IMR-90 (cell line): ENCODE measurements at regions not wholly inside any gene's neighbourhood (a gene's known extent, or its start where the extent isn't known, plus 50 kb on each side); places are given as distances from the start of the nearest gene placed in this dataset.

Experiments used
- ATAC-seq: fragments of 200-7000 bp; cut with Tn5 transposase; 2 replicates; pipeline ENCODE4 v1.9.1; 2020; ENCODE audit warnings: low read depth, mild to moderate bottlenecking, moderate library complexity
- BruUV-seq: library from RNA; stranded (reverse); fragments of 400-500 nt; replicated peaks from 2 replicates; lab custom pipeline; 2021; lab: Mats Ljungman, UMichigan
- CTCF ChIA-PET: fragments of 300-600 bp; formaldehyde crosslinking; extraction: SDS; loops from one replicate; lab custom pipeline; 2021; ENCODE audit warnings: antibody characterized with exemption; lab: Yijun Ruan, JAX
- POLR2A ChIA-PET: fragments of 300-600 bp; sonication (Branson Sonifier 250); formaldehyde crosslinking; loops from one replicate; lab custom pipeline; 2022; ENCODE audit warnings: antibody characterized with exemption; ENCODE audit not compliant: unreplicated experiment; lab: Charles Lee
- DNase-seq: peaks from one replicate; pipeline ENCODE4 v3.0.0; 2013
- H2AFZ ChIP-seq: replicated peaks from 2 replicates; pipeline ENCODE3; 2013; ENCODE audit warnings: low read length, mild to moderate bottlenecking; ENCODE audit not compliant: poor library complexity
- H2AK5ac ChIP-seq: 2 replicates; pipeline ENCODE4 v1.6.1; 2013; ENCODE audit warnings: low read depth, low read length, inconsistent platforms
- H2AK9ac ChIP-seq: replicated peaks from 2 replicates; pipeline ENCODE3; 2013; ENCODE audit warnings: mild to moderate bottlenecking, low read depth, low read length, moderate library complexity; ENCODE audit not compliant: poor library complexity
- H2BK120ac ChIP-seq: 2 replicates; pipeline ENCODE4 v1.6.1; 2013; ENCODE audit warnings: low read depth, low read length, inconsistent platforms
- H2BK15ac ChIP-seq: 3 replicates; pipeline ENCODE4 v1.6.1; 2013; ENCODE audit warnings: low read depth, low read length, inconsistent platforms
- H2BK20ac ChIP-seq: 2 replicates; pipeline ENCODE4 v1.6.1; 2013; ENCODE audit warnings: low read depth, mild to moderate bottlenecking, inconsistent platforms, low read length, moderate library complexity
- H2BK5ac ChIP-seq: 2 replicates; pipeline ENCODE4 v1.6.1; 2013; ENCODE audit warnings: mild to moderate bottlenecking, low read depth, low read length, inconsistent platforms; ENCODE audit not compliant: poor library complexity, severe bottlenecking
- H3K14ac ChIP-seq: replicated peaks from 2 replicates; pipeline ENCODE4 v1.6.1; 2013; ENCODE audit warnings: low read depth, low read length, inconsistent platforms
- H3K18ac ChIP-seq: 2 replicates; pipeline ENCODE4 v1.6.1; 2013; ENCODE audit warnings: low read depth, low read length, control low read depth
- H3K23ac ChIP-seq: 2 replicates; pipeline ENCODE4 v1.6.1; 2013; ENCODE audit warnings: low read depth, low read length, inconsistent platforms
- H3K27ac ChIP-seq: 2 replicates; pipeline ENCODE4 v1.5.1; 2013; ENCODE audit warnings: mild to moderate bottlenecking, control low read depth, low read length; ENCODE audit not compliant: insufficient read depth
- H3K27me3 ChIP-seq: 2 replicates; pipeline ENCODE4 v1.6.1; 2013; ENCODE audit warnings: low read length; ENCODE audit not compliant: control insufficient read depth, insufficient read depth
- H3K36me3 ChIP-seq: 2 replicates; pipeline ENCODE4 v1.6.1; 2013; ENCODE audit warnings: low read length, mixed read lengths; ENCODE audit not compliant: control insufficient read depth, insufficient read depth
- H3K4ac ChIP-seq: 2 replicates; pipeline ENCODE4 v1.6.1; 2013; ENCODE audit warnings: low read depth, low read length, inconsistent platforms
- H3K4me1 ChIP-seq: 2 replicates; pipeline ENCODE4 v1.6.1; 2013; ENCODE audit warnings: low read length, mixed read lengths; ENCODE audit not compliant: control insufficient read depth, insufficient read depth
- H3K4me2 ChIP-seq: 2 replicates; pipeline ENCODE4 v1.6.1; 2013; ENCODE audit warnings: low read depth, mild to moderate bottlenecking, control low read depth, low read length, moderate library complexity
- H3K4me3 ChIP-seq: 2 replicates; pipeline ENCODE4 v1.5.1; 2013; ENCODE audit warnings: low read depth, mild to moderate bottlenecking, control low read depth, low read length, moderate library complexity; ENCODE audit not compliant: insufficient read depth
- H3K56ac ChIP-seq: 2 replicates; pipeline ENCODE4 v1.6.1; 2013; ENCODE audit warnings: low read length, inconsistent platforms; ENCODE audit not compliant: insufficient read depth; ENCODE audit errors: extremely low read depth
- H3K79me1 ChIP-seq, 2 experiments: 2 replicates each; pipeline ENCODE4 v1.6.1; 2013; ENCODE audit warnings: low read length in 2 of 2, inconsistent platforms in 1 of 2, low read depth in 1 of 2
- H3K9ac ChIP-seq: 2 replicates; pipeline ENCODE4 v1.6.1; 2013; ENCODE audit warnings: low read depth, low read length, control low read depth
- H3K9me1 ChIP-seq: 2 replicates; pipeline ENCODE4 v1.6.1; 2013; ENCODE audit warnings: low read length, inconsistent platforms; ENCODE audit not compliant: insufficient read depth
- H3K9me3 ChIP-seq: 2 replicates; pipeline ENCODE4 v1.6.1; 2013; ENCODE audit warnings: low read length; ENCODE audit not compliant: control insufficient read depth, insufficient read depth
- H4K20me1 ChIP-seq: 2 replicates; pipeline ENCODE4 v1.6.1; 2013; ENCODE audit warnings: low read length, inconsistent platforms; ENCODE audit not compliant: insufficient read depth
- H4K5ac ChIP-seq: 2 replicates; pipeline ENCODE4 v1.6.1; 2013; ENCODE audit warnings: mild to moderate bottlenecking, low read depth, low read length, control low read depth
- H4K8ac ChIP-seq, 2 experiments: 2 replicates each; pipeline ENCODE4 v1.6.1; 2013; ENCODE audit warnings: low read depth in 2 of 2, low read length in 2 of 2, control low read depth in 1 of 2, inconsistent platforms in 1 of 2
- H4K91ac ChIP-seq: 2 replicates; pipeline ENCODE4 v1.6.1; 2013; ENCODE audit warnings: low read depth, low read length, inconsistent platforms; ENCODE audit not compliant: insufficient read depth
- CEBPB ChIP-seq: IDR thresholded peaks from 2 replicates; pipeline ENCODE4 v1.6.1; 2012; ENCODE audit warnings: low read depth, low read length, improper control_type of control experiment
- CHD1 ChIP-seq: IDR thresholded peaks from 2 replicates; pipeline ENCODE4 v1.6.1; 2012; ENCODE audit warnings: low read depth, low read length, improper control_type of control experiment
- SMC3 ChIP-seq: fragments of 150-350 bp; IDR thresholded peaks from 2 replicates; pipeline ENCODE4 v1.6.1; 2016; ENCODE audit warnings: low read depth, mild to moderate bottlenecking, antibody characterized with exemption, low read length, moderate library complexity
- WGBS, 2 experiments: methylation state at CpG; one replicate each; pipeline versions ENCODE4 v1.1.5 to v1.1.7; 2013; ENCODE audit warnings: missing lambda C conversion rate in 2 of 2; ENCODE audit not compliant: insufficient read length in 1 of 2; ENCODE audit errors: extremely low coverage in 2 of 2; 5-methylcytosine and 5-hydroxymethylcytosine counted together
- dilution Hi-C: fragments of 300-500 bp; cut with HindIII; formaldehyde crosslinking; loops from one replicate; pipeline ENCODE4 v1.14.3; 2018; ENCODE audit warnings: low sequenced_read_pairs; ENCODE audit not compliant: unreplicated experiment
- in situ Hi-C: fragments of 300-500 bp; cut with MboI; formaldehyde crosslinking; loops from 3 replicates; pipeline ENCODE4 v1.14.3; 2019; ENCODE audit warnings: low sequenced_read_pairs, inconsistent platforms, mixed read lengths
- intact Hi-C: fragments of 100-400 bp; cut with micrococcal nuclease; formaldehyde crosslinking; loops from 2 replicates; pipeline ENCODE4 v1.10.0; 2022
- TF ChIP-seq, protein P1 (sequence below): conservative IDR thresholded peaks from 2 replicates; pipeline ENCODE4 v1.5.1; 2012; ENCODE audit warnings: mild to moderate bottlenecking, low read depth, low read length, improper control_type of control experiment

DNA sequence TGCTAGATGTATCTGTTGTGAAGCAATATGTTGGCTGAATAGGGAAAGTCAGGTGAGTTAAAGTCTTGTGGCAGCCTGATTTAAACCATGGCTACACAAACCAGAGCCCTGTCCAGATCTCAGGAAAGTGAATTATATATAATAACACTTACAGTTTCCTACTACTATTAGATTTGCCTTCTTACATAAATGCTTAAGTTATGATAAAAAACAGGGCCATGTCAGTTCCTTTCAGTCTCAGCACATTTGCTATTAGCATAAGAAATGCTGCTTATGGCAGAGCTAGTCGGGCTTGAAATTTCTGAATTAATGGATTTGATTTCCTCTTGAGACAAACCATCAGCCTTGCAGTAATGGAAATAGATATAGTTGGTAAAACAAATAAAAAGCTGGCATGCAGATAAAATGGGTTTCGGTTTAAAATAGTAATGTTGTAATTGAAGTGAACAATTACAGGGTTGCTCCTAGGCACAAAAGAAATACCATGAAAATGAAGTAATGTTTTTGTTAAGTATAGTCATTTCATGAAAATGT lies 664.2 kb upstream of the ZNF608 start:
- Histone ChIP-seq H4K8ac (peak overlapping the region; percentile 8 to 18; a peak in 1 of 4 replicates), H3K23ac (peak overlapping the region; percentile 17; the same call in 1 of the 2 replicates), H3K4ac (peak overlapping the region; percentile 48; the same call in 1 of the 2 replicates), H3K9me3 (no peaks in the 10 kb centered on the region; the same call in 1 of the 2 replicates), H3K56ac (no peak overlapping the region), H2BK20ac (peak overlapping the region; percentile 79), H2BK15ac (0 out of 3 replicates have a peak overlapping the region, but pooled peaks have one; percentile 59), H2AK5ac (no peak overlapping the region; the same call in 1 of the 2 replicates), H4K5ac (no peak overlapping the region), H2AK9ac (no peak overlapping the region), H3K79me1 (no peaks in the 10 kb centered on the region), H3K27ac (no peak overlapping the region), H3K27me3 (no peaks in the 10 kb centered on the region), H3K14ac (no peak overlapping the region), H3K9me1 (0 out of 2 replicates have a peak, but pooled peaks cover 5% of the 10 kb centered on the region), H3K4me2 (peak overlapping the region; percentile 56; the same call in 1 of the 2 replicates), H2BK120ac (peak overlapping the region; percentile 72), H2AFZ (no peak overlapping the region), H2BK5ac (no peak overlapping the region), H3K4me3 (no peak overlapping the region), H4K20me1 (no peaks in the 10 kb centered on the region), H3K4me1 (peaks cover 20% of the 10 kb centered on the region), H3K9ac (no peak overlapping the region), H3K36me3 (no peaks in the 10 kb centered on the region), H4K91ac (peak overlapping the region; percentile 37; the same call in 1 of the 2 replicates), H3K18ac (peak overlapping the region; percentile 24; the same call in 1 of the 2 replicates)
- in situ Hi-C loops: loop anchor here (10.0 kb wide), 1 partner anchor 666 kb away; the partner anchor contains the start of gene ZNF608
- WGBS, 2 experiments: no CpG with 5 or more reads among the region's 2 CpGs
- BruUV-seq: no TSS peak
- POLR2A ChIA-PET: no interaction called here
- DNase-seq: peak; percentile 67
- CTCF ChIA-PET: no interaction called here
- TF ChIP-seq CHD1 (no peak), SMC3 (no peak), CEBPB (0 out of 2 replicates have a peak, but pooled peaks have one; percentile 9)
- TF ChIP-seq, protein P1, sequence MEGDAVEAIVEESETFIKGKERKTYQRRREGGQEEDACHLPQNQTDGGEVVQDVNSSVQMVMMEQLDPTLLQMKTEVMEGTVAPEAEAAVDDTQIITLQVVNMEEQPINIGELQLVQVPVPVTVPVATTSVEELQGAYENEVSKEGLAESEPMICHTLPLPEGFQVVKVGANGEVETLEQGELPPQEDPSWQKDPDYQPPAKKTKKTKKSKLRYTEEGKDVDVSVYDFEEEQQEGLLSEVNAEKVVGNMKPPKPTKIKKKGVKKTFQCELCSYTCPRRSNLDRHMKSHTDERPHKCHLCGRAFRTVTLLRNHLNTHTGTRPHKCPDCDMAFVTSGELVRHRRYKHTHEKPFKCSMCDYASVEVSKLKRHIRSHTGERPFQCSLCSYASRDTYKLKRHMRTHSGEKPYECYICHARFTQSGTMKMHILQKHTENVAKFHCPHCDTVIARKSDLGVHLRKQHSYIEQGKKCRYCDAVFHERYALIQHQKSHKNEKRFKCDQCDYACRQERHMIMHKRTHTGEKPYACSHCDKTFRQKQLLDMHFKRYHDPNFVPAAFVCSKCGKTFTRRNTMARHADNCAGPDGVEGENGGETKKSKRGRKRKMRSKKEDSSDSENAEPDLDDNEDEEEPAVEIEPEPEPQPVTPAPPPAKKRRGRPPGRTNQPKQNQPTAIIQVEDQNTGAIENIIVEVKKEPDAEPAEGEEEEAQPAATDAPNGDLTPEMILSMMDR: no peak
- ATAC-seq: no peak
- intact Hi-C loops: loop anchor here (5.0 kb wide), 4 partner anchors 187 to 758 kb away; no protein-coding TSS in a partner anchor
- dilution Hi-C loops: no loop called here
